GM21825 (cell line): ENCODE measurements at regions not wholly inside any gene's neighbourhood (a gene's known extent, or its start where the extent isn't known, plus 50 kb on each side); places are given as distances from the start of the nearest gene placed in this dataset.

ENCODE experiments used
- ATAC-seq: cut with Tn5 transposase; IDR thresholded peaks from one replicate; pipeline ENCODE4 v1.9.1; 2021; ENCODE audit warnings: mild to moderate bottlenecking, moderate library complexity; ENCODE audit not compliant: unreplicated experiment

- no peak for ATAC-seq
Observed at GRCh38 chr10:31647861-31648260, 280.8 kb downstream of the ARHGAP12 start.

GRCh38 chr10:31646519-31646918, 282.1 kb downstream of the ARHGAP12 start:
- ATAC-seq = no peak

- no peak for ATAC-seq
Observed at GRCh38 chr10:31645786-31646185, 282.8 kb downstream of the ARHGAP12 start.

- no peak for ATAC-seq
Observed at GRCh38 chr10:31644931-31645633, 283.5 kb downstream of the ARHGAP12 start.

GRCh38 chr10:31642281-31642680, 286.4 kb downstream of the ARHGAP12 start:
- no peak for ATAC-seq

GRCh38 chr10:31635415-31636065, 293.1 kb downstream of the ARHGAP12 start:
- ATAC-seq = no peak

GRCh38 chr10:31635009-31635408, 293.6 kb downstream of the ARHGAP12 start:
- ATAC-seq = no peak

GRCh38 chr10:31630861-31631567, 297.6 kb downstream of the ARHGAP12 start:
- no peak for ATAC-seq

GRCh38 chr10:31625566-31625965, 303.1 kb downstream of the ARHGAP12 start:
- ATAC-seq = no peak

GRCh38 chr10:31624611-31625010, 304.0 kb downstream of the ARHGAP12 start:
- ATAC-seq = no peak

GRCh38 chr10:31623947-31624346, 304.7 kb downstream of the ARHGAP12 start:
- no peak for ATAC-seq

- no peak for ATAC-seq
Observed at GRCh38 chr10:31623466-31623865, 304.4 kb downstream of the ZEB1 start.

GRCh38 chr10:31622978-31623377, 304.0 kb downstream of the ZEB1 start:
- no peak for ATAC-seq

GRCh38 chr10:31621733-31622132, 302.7 kb downstream of the ZEB1 start:
- no peak for ATAC-seq

GRCh38 chr10:31620226-31621151, 301.5 kb downstream of the ZEB1 start:
- ATAC-seq = no peak

GRCh38 chr10:31619531-31620061, 300.6 kb downstream of the ZEB1 start:
- ATAC-seq = no peak

- ATAC-seq = no peak
Observed at GRCh38 chr10:31618541-31619291, 299.7 kb downstream of the ZEB1 start.

- ATAC-seq = no peak
Observed at GRCh38 chr10:31617757-31618156, 298.7 kb downstream of the ZEB1 start.

GRCh38 chr10:31617133-31617532, 298.1 kb downstream of the ZEB1 start:
- no peak for ATAC-seq

GRCh38 chr10:31615129-31615528, 296.1 kb downstream of the ZEB1 start:
- ATAC-seq = no peak
